ENCODE measurements at regions not wholly inside any gene's neighbourhood (a gene's known extent, or its start where the extent isn't known, plus 50 kb on each side); places are given as distances from the start of the nearest gene placed in this dataset.
A peak's percentile ranks its signal among the peaks of the same experiment; 100 is the strongest.

DNA sequence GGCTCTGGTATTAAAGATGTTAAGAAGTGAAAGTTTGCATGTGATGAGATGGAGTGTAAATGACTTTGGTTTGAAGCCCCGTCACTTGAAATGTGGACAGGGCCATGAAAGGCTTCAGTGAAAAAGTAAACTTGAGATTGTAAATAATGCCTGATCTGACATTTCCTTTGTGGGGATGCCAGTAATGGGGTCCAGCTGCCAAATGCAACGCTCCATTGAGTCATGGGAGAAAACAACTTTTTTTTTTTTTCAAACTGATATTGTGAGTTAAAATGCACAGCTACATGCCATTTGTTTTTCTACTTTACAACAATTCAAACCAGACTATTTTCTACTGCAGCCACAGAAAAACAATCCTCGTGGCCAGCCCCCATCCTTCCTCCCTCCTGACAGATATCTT is 327.0 kb upstream of the TNC start:
- Histone ChIP-seq H3K36me3 (no peaks in the 10 kb centered on the region), H3K4me3 (no peak overlapping the region), H3K27ac (no peak overlapping the region), H3K4me1 (peaks cover 0 to 14% (median 4%) of the 10 kb centered on the region in 4 donors), H3K27me3 (no peaks in the 10 kb centered on the region), H3K9me3 (no peaks in the 10 kb centered on the region)
- 9 to 15% methylated on average over 3 of the region's 3 CpGs for WGBS, 2 donors
- TF ChIP-seq, protein P1, sequence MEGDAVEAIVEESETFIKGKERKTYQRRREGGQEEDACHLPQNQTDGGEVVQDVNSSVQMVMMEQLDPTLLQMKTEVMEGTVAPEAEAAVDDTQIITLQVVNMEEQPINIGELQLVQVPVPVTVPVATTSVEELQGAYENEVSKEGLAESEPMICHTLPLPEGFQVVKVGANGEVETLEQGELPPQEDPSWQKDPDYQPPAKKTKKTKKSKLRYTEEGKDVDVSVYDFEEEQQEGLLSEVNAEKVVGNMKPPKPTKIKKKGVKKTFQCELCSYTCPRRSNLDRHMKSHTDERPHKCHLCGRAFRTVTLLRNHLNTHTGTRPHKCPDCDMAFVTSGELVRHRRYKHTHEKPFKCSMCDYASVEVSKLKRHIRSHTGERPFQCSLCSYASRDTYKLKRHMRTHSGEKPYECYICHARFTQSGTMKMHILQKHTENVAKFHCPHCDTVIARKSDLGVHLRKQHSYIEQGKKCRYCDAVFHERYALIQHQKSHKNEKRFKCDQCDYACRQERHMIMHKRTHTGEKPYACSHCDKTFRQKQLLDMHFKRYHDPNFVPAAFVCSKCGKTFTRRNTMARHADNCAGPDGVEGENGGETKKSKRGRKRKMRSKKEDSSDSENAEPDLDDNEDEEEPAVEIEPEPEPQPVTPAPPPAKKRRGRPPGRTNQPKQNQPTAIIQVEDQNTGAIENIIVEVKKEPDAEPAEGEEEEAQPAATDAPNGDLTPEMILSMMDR (IDR thresholded peaks at IDR 0.05): no peak
- no peak for TF ChIP-seq POLR2A (IDR thresholded peaks at IDR 0.05)
- no peak for TF ChIP-seq EP300 (IDR thresholded peaks at IDR 0.05)
- DNase-seq (ENCODE audit: low spot score in 2 of 2): no peak

DNA sequence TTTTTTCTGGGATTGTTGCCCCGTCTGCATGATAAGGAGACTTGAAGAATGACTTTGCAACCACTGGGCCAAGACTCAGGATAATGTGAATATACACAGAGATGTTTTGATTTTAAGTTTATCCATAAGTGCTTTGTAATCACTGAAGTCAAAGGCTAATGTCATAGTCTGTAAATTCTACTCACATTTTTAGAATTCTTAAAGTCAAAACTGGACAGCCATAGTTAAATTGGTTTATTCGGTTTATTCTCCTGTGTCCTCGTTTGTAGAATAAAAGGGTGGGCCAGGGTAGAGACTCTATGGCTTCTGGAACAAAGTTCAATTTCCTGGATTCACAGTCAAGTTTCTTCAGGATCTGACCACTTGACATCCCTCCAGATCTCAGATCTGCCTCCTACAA is 327.7 kb upstream of the TNC start:
- TF ChIP-seq EP300 (IDR thresholded peaks at IDR 0.05) (no peak), POLR2A (IDR thresholded peaks at IDR 0.05) (no peak)
- TF ChIP-seq, protein P1 (IDR thresholded peaks at IDR 0.05): no peak
- no peak overlapping the region for H3K27ac ChIP-seq
- no peak for DNase-seq (ENCODE audit: low spot score in 2 of 2)
- peaks cover 0 to 14% (median 4%) of the 10 kb centered on the region in 4 donors for H3K4me1 ChIP-seq
- no peaks in the 10 kb centered on the region for H3K9me3 ChIP-seq
- H3K4me3 ChIP-seq: no peak overlapping the region
- 39 to 51% methylated on average over 3 of the region's 3 CpGs for WGBS, 2 donors
- H3K36me3 ChIP-seq: no peaks in the 10 kb centered on the region
- no peaks in the 10 kb centered on the region for H3K27me3 ChIP-seq

DNA sequence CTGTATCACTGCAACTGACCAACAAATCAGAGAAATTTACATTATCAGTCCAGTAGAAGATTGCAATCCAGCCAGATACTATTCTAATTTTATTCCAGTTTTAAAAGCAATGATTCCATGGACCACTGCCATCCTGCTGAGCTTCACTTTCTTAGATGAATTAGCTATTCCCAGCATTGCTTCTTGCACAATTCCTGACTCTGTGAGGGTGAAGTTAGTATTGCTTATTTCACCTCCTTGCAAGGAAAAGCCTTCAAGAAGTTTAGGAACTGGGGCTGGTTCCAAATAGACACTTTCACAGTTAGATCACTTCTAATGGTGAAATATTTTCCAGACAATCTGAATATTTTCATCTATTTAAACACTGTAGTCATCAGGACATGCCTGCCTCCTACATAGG is 338.6 kb upstream of the TNC start:
- TF ChIP-seq, protein P1 (IDR thresholded peaks at IDR 0.05): no peak
- TF ChIP-seq EP300 (IDR thresholded peaks at IDR 0.05) (peak in 1 of 2 donors; percentile 75), POLR2A (IDR thresholded peaks at IDR 0.05) (no peak)
- no peaks in the 10 kb centered on the region for H3K9me3 ChIP-seq
- H3K27ac ChIP-seq: peak overlapping the region in 1 of 4 donors; percentile 48
- DNase-seq (ENCODE audit: low spot score in 2 of 2): peak in 1 of 2 donors; percentile 29
- no peaks in the 10 kb centered on the region for H3K27me3 ChIP-seq
- H3K4me3 ChIP-seq: no peak overlapping the region
- no peaks in the 10 kb centered on the region for H3K36me3 ChIP-seq
- peaks cover 0 to 20% (median 5%) of the 10 kb centered on the region in 4 donors for H3K4me1 ChIP-seq

DNA sequence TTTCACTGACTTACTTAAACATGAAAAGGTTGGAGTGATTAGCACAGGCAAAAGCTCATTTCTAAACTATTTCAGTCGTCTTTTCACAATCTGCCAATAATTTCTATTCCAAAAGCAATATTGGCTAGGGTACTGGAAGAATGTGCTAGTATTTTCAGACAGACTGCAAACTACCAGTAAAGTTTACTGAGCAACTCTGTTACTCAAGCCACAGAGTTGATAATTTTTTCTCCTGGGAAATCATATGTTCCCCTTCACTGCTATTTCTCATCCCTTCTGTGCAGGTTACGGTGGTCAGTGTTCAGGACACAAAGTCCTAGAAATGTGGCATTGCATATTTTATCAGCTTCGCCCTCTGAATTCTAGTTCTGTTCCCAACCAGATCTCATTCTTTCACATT is 343.3 kb upstream of the TNC start:
- Histone ChIP-seq H3K27me3 (no peaks in the 10 kb centered on the region), H3K9me3 (no peaks in the 10 kb centered on the region), H3K4me1 (peaks cover 0 to 28% (median 5%) of the 10 kb centered on the region in 4 donors), H3K36me3 (no peaks in the 10 kb centered on the region), H3K27ac (peak overlapping the region in 2 of 4 donors; percentile 68 to 82), H3K4me3 (no peak overlapping the region)
- peak; percentile 30 to 86 for TF ChIP-seq EP300 (IDR thresholded peaks at IDR 0.05)
- TF ChIP-seq, protein P1 (IDR thresholded peaks at IDR 0.05): no peak
- 49 to 54% methylated on average over 3 of the region's 3 CpGs for WGBS, 2 donors
- peak in 1 of 2 donors; percentile 20 for DNase-seq (ENCODE audit: low spot score in 2 of 2)

DNA sequence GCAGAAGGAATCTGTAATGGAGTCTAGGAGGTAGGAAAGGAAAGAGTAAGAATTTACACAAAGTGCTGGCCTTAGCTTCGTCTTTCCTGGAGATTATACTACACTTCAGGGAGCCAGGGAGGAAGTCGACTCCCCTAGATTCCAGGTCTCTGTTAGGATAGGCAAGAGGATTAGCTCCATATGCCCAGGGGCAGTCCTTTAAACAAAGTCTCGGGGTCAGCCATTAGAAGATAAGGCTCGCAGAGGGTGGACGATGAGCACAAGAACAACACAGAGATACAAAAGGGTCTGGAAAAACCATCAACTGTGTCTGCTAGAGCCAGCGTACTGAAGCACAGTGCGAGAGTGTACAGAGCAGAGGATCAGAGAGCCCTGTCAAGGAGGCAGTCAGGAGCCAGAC is 344.7 kb upstream of the TNC start:
- H3K27ac ChIP-seq: peak overlapping the region in 2 of 4 donors; percentile 46 to 82
- no peak overlapping the region for H3K4me3 ChIP-seq
- DNase-seq (ENCODE audit: low spot score in 2 of 2): no peak
- no peaks in the 10 kb centered on the region for H3K27me3 ChIP-seq
- no peaks in the 10 kb centered on the region for H3K9me3 ChIP-seq
- H3K4me1 ChIP-seq: peaks cover 0 to 24% (median 5%) of the 10 kb centered on the region in 4 donors
- WGBS, 2 donors: 78 to 79% methylated on average over 7 of the region's 7 CpGs
- H3K36me3 ChIP-seq: no peaks in the 10 kb centered on the region
- TF ChIP-seq POLR2A (IDR thresholded peaks at IDR 0.05) (no peak), EP300 (IDR thresholded peaks at IDR 0.05) (no peak)
- TF ChIP-seq, protein P1 (IDR thresholded peaks at IDR 0.05): no peak

Data from tibial nerve (tissue), 4 donors.